ENCODE measurements at regions not wholly inside any gene's neighbourhood (a gene's known extent, or its start where the extent isn't known, plus 50 kb on each side); places are given as distances from the start of the nearest gene placed in this dataset.

DNA sequence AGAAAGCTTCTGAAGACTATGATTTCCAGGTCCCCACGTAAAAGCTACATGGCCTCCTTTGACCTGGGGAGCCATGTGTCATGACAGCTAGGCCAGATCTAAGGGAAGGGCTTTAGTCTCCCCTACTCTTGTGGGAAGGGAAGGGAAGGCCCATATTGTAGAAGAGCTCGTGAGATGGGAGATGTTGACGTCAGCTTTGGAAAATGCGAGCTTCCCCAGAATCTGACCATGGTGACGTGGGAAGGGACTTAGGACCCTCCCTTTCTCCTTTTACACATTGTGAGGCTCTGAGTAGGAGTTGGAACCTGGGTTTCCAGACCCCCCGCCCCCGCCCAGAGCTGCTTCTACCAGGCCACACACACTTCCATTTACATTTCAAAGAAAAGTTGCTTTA lies 165.5 kb downstream of the SYK start:
- intact Hi-C loops (cut with micrococcal nuclease): loop anchor here (2.0 to 5.0 kb wide), 3 partner anchors 32 to 455 kb away; partner anchors contain the start of gene NFIL3
- Mint-ChIP-seq H3K36me3 (ENCODE audit: low read depth) (no peaks in the 10 kb centered on the region), H3K27me3 (ENCODE audit: insufficient read depth) (peaks cover 6% of the 10 kb centered on the region), H3K27ac (peak overlapping the region; percentile 49), H3K4me1 (ENCODE audit: low read depth) (peaks cover 46% of the 10 kb centered on the region), H3K9me3 (peaks cover 3% of the 10 kb centered on the region), H3K4me3 (no peak overlapping the region)
- no peak for DNase-seq (ENCODE audit: low spot score)

- intact Hi-C loops (cut with micrococcal nuclease): loop anchor here (5.0 kb wide), 2 partner anchors 178 to 453 kb away; partner anchors contain the start of gene NFIL3
- Mint-ChIP-seq H3K36me3 (ENCODE audit: low read depth) (no peaks in the 10 kb centered on the region), H3K27ac (no peak overlapping the region), H3K4me3 (no peak overlapping the region), H3K4me1 (ENCODE audit: low read depth) (peaks cover 42% of the 10 kb centered on the region), H3K9me3 (no peaks in the 10 kb centered on the region), H3K27me3 (ENCODE audit: insufficient read depth) (peaks cover 2% of the 10 kb centered on the region)
- DNase-seq (ENCODE audit: low spot score): no peak
Measured at GRCh38 chr9:90969021-90969675, 167.5 kb downstream of the SYK start.

- Mint-ChIP-seq H3K4me1 (ENCODE audit: low read depth) (peaks cover 31% of the 10 kb centered on the region), H3K27ac (no peak overlapping the region), H3K9me3 (no peaks in the 10 kb centered on the region), H3K36me3 (ENCODE audit: low read depth) (no peaks in the 10 kb centered on the region), H3K27me3 (ENCODE audit: insufficient read depth) (peaks cover 2% of the 10 kb centered on the region), H3K4me3 (no peak overlapping the region)
- DNase-seq (ENCODE audit: low spot score): no peak
- intact Hi-C loops (cut with micrococcal nuclease): no loop called here
Measured at GRCh38 chr9:90970608-90971007, 169.0 kb downstream of the SYK start.

GRCh38 chr9:90972057-90972456 lies 170.4 kb downstream of the SYK start:
- Mint-ChIP-seq H3K27ac (no peak overlapping the region), H3K4me3 (no peak overlapping the region), H3K9me3 (no peaks in the 10 kb centered on the region), H3K36me3 (ENCODE audit: low read depth) (no peaks in the 10 kb centered on the region), H3K4me1 (ENCODE audit: low read depth) (peaks cover 16% of the 10 kb centered on the region), H3K27me3 (ENCODE audit: insufficient read depth) (peaks cover 3% of the 10 kb centered on the region)
- no peak for DNase-seq (ENCODE audit: low spot score)
- intact Hi-C loops (cut with micrococcal nuclease): no loop called here

GRCh38 chr9:90974016-90974415 lies 172.4 kb downstream of the SYK start:
- no peaks in the 10 kb centered on the region for H3K4me1 Mint-ChIP-seq (ENCODE audit: low read depth)
- H3K4me3 Mint-ChIP-seq: no peak overlapping the region
- intact Hi-C loops (cut with micrococcal nuclease): no loop called here
- no peaks in the 10 kb centered on the region for H3K9me3 Mint-ChIP-seq
- no peak overlapping the region for H3K27ac Mint-ChIP-seq
- H3K27me3 Mint-ChIP-seq (ENCODE audit: insufficient read depth): peaks cover 8% of the 10 kb centered on the region
- no peak for DNase-seq (ENCODE audit: low spot score)
- no peaks in the 10 kb centered on the region for H3K36me3 Mint-ChIP-seq (ENCODE audit: low read depth)

GRCh38 chr9:90974643-90975245 lies 173.1 kb downstream of the SYK start:
- intact Hi-C loops (cut with micrococcal nuclease): no loop called here
- no peak for DNase-seq (ENCODE audit: low spot score)
- H3K27ac Mint-ChIP-seq: no peak overlapping the region
- no peaks in the 10 kb centered on the region for H3K36me3 Mint-ChIP-seq (ENCODE audit: low read depth)
- H3K4me1 Mint-ChIP-seq (ENCODE audit: low read depth): no peaks in the 10 kb centered on the region
- H3K4me3 Mint-ChIP-seq: no peak overlapping the region
- H3K9me3 Mint-ChIP-seq: no peaks in the 10 kb centered on the region
- peaks cover 12% of the 10 kb centered on the region for H3K27me3 Mint-ChIP-seq (ENCODE audit: insufficient read depth)

- Mint-ChIP-seq H3K4me1 (ENCODE audit: low read depth) (no peaks in the 10 kb centered on the region), H3K36me3 (ENCODE audit: low read depth) (no peaks in the 10 kb centered on the region), H3K4me3 (no peak overlapping the region), H3K9me3 (no peaks in the 10 kb centered on the region), H3K27ac (no peak overlapping the region), H3K27me3 (ENCODE audit: insufficient read depth) (peaks cover 12% of the 10 kb centered on the region)
- intact Hi-C loops (cut with micrococcal nuclease): no loop called here
- DNase-seq (ENCODE audit: low spot score): no peak
Measured at GRCh38 chr9:90975781-90976538, 174.3 kb downstream of the SYK start.

DNA sequence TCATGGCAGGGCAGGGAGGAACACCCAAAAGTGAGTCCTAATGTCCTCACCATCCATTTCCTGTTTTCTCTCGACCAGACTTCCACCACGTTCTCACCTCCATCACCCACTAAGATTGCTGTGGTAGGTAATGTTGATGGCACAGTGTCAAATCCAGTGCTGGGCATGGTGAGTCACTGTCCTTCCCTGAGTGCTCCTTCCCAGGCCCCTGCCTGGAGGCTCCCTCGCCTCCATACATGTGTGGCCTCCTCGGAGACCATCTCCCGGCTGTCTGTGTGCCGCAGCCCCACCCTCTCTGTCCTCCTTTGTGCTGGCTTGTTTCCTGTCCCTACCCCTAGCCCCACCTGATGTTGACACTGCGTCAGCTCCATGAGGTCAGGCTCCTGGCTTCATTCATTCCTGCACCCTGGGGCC lies 177.5 kb downstream of the SYK start:
- H3K4me1 Mint-ChIP-seq (ENCODE audit: low read depth): no peaks in the 10 kb centered on the region
- DNase-seq (ENCODE audit: low spot score): no peak
- no peaks in the 10 kb centered on the region for H3K36me3 Mint-ChIP-seq (ENCODE audit: low read depth)
- H3K4me3 Mint-ChIP-seq: no peak overlapping the region
- no peaks in the 10 kb centered on the region for H3K9me3 Mint-ChIP-seq
- peaks cover 12% of the 10 kb centered on the region for H3K27me3 Mint-ChIP-seq (ENCODE audit: insufficient read depth)
- intact Hi-C loops (cut with micrococcal nuclease): no loop called here
- H3K27ac Mint-ChIP-seq: no peak overlapping the region

- Mint-ChIP-seq H3K4me3 (no peak overlapping the region), H3K4me1 (ENCODE audit: low read depth) (no peaks in the 10 kb centered on the region), H3K36me3 (ENCODE audit: low read depth) (no peaks in the 10 kb centered on the region), H3K27me3 (ENCODE audit: insufficient read depth) (peaks cover 12% of the 10 kb centered on the region), H3K27ac (no peak overlapping the region), H3K9me3 (no peaks in the 10 kb centered on the region)
- no peak for DNase-seq (ENCODE audit: low spot score)
- intact Hi-C loops (cut with micrococcal nuclease): loop anchor here (5.0 kb wide), 1 partner anchor 448 kb away; no protein-coding TSS in a partner anchor
Measured at GRCh38 chr9:90979639-90980038, 178.0 kb downstream of the SYK start.

GRCh38 chr9:90981726-90982125 lies 180.1 kb downstream of the SYK start:
- no peaks in the 10 kb centered on the region for H3K36me3 Mint-ChIP-seq (ENCODE audit: low read depth)
- peaks cover 12% of the 10 kb centered on the region for H3K27me3 Mint-ChIP-seq (ENCODE audit: insufficient read depth)
- no peak overlapping the region for H3K27ac Mint-ChIP-seq
- DNase-seq (ENCODE audit: low spot score): no peak
- H3K4me1 Mint-ChIP-seq (ENCODE audit: low read depth): no peaks in the 10 kb centered on the region
- no peak overlapping the region for H3K4me3 Mint-ChIP-seq
- intact Hi-C loops (cut with micrococcal nuclease): loop anchor here (5.0 kb wide), 1 partner anchor 446 kb away; no protein-coding TSS in a partner anchor
- H3K9me3 Mint-ChIP-seq: no peaks in the 10 kb centered on the region

DNA sequence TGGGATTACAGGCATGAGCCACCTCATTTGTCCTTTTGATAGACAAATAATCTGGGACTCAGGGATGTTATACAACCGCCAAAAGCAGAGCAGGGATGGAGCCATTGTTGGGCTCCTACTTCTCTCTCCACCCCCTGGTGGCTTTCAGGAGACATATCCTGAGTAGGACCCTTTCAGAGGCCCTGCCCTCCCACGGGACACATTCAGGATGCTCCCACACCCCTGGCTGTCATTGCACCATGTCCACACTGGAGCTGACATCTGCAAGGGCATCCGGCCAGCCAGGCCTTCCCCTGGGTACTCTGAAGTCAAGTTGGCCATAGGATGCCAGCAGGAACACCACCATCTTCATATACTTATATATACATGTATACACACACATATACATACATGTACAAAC lies 181.8 kb downstream of the SYK start:
- no peak overlapping the region for H3K27ac Mint-ChIP-seq
- intact Hi-C loops (cut with micrococcal nuclease): loop anchor here (5.0 kb wide), 1 partner anchor 444 kb away; no protein-coding TSS in a partner anchor
- no peaks in the 10 kb centered on the region for H3K4me1 Mint-ChIP-seq (ENCODE audit: low read depth)
- H3K36me3 Mint-ChIP-seq (ENCODE audit: low read depth): no peaks in the 10 kb centered on the region
- no peaks in the 10 kb centered on the region for H3K9me3 Mint-ChIP-seq
- DNase-seq (ENCODE audit: low spot score): no peak
- no peak overlapping the region for H3K4me3 Mint-ChIP-seq
- H3K27me3 Mint-ChIP-seq (ENCODE audit: insufficient read depth): peaks cover 7% of the 10 kb centered on the region

DNA sequence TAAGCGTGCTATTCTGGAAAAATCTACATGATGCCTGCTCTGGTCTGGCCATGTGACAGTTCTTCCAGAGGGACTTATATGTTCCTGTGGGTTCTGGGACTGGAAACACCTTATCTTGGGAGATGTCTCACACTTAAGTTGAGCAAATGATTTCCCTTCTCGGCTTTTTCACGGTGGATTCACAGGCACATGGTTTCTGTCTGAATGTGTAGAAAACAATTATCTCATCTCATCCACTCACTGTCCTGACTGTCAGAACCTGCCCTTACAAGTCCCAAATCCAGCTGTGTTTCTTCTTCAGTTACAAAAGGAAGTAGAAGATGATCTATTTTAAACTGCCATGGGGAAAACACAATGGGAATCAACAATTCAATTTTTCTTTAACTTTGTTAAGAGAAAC lies 184.0 kb downstream of the SYK start:
- H3K9me3 Mint-ChIP-seq: no peaks in the 10 kb centered on the region
- no peak overlapping the region for H3K27ac Mint-ChIP-seq

GRCh38 chr9:90986161-90986560 lies 184.5 kb downstream of the SYK start:
- intact Hi-C loops (cut with micrococcal nuclease): no loop called here

More for the DNA sequence above, 184.0 kb downstream of the SYK start:
- no peak overlapping the region for H3K4me3 Mint-ChIP-seq
- peaks cover 4% of the 10 kb centered on the region for H3K27me3 Mint-ChIP-seq (ENCODE audit: insufficient read depth)
- intact Hi-C loops (cut with micrococcal nuclease): no loop called here
- no peak for DNase-seq (ENCODE audit: low spot score)
- H3K4me1 Mint-ChIP-seq (ENCODE audit: low read depth): no peaks in the 10 kb centered on the region
- H3K36me3 Mint-ChIP-seq (ENCODE audit: low read depth): no peaks in the 10 kb centered on the region

More at GRCh38 chr9:90986161-90986560, 184.5 kb downstream of the SYK start:
- no peak overlapping the region for H3K27ac Mint-ChIP-seq
- no peaks in the 10 kb centered on the region for H3K9me3 Mint-ChIP-seq
- H3K27me3 Mint-ChIP-seq (ENCODE audit: insufficient read depth): peaks cover 4% of the 10 kb centered on the region
- H3K36me3 Mint-ChIP-seq (ENCODE audit: low read depth): no peaks in the 10 kb centered on the region
- H3K4me1 Mint-ChIP-seq (ENCODE audit: low read depth): no peaks in the 10 kb centered on the region
- no peak for DNase-seq (ENCODE audit: low spot score)
- H3K4me3 Mint-ChIP-seq: no peak overlapping the region

All from activated T-helper 1 cell treated with anti-CD3 and anti-CD28 coated beads, Interleukin-12 subunit alpha, Interleukin-12 subunit beta, Interleukin-2, Interleukin-4 antibody, amounts not matched to agents 30 ng/mL and 10 ng/mL and 1 ng/mL, durations not matched to agents 14 hours and 24 hours and 36 hours (primary cell).